Neural cell (in vitro differentiated cells): ENCODE measurements at regions not wholly inside any gene's neighbourhood (a gene's known extent, or its start where the extent isn't known, plus 50 kb on each side); places are given as distances from the start of the nearest gene placed in this dataset.

Experiments used
- CTCF ChIP-seq: fragments of 450-650 bp; IDR thresholded peaks from 2 replicates; pipeline ENCODE4 v1.5.1; 2014; ENCODE audit warnings: antibody characterized with exemption, mild to moderate bottlenecking, moderate library complexity; ENCODE audit not compliant: poor library complexity, severe bottlenecking
- EP300 ChIP-seq: fragments of 450-650 bp; conservative IDR thresholded peaks from 2 replicates; pipeline ENCODE4 v1.6.1; 2014; ENCODE audit warnings: antibody characterized with exemption, mild to moderate bottlenecking, moderate library complexity; ENCODE audit not compliant: poor library complexity, severe bottlenecking
- POLR2AphosphoS5 ChIP-seq: IDR thresholded peaks from 2 replicates; pipeline ENCODE4 v1.6.1; 2012

- TF ChIP-seq CTCF (no peak), EP300 (no peak), POLR2AphosphoS5 (no peak)
Observed at GRCh38 chr17:71081666-71082065, 912.3 kb downstream of the KCNJ2 start.
